ENCODE measurements at regions not wholly inside any gene's neighbourhood (a gene's known extent, or its start where the extent isn't known, plus 50 kb on each side); places are given as distances from the start of the nearest gene placed in this dataset.

DNA sequence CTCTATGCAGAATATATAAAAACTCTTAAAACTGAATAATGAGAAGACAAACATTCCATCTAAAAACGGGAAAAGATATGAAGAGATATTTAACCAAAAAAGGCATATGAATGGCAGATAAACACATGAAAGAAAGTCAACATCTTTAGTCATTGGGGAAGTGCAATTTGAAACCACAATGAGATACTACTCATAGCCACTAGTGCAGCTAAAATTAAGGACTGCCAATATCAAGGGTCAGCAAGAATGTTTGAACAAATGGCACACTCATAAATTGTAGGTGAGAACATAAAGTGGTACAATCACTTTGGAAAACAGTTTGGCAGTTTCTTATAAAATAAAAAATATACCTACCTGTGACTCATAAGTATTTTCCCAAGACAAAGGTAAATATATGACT is 534.9 kb upstream of the DIPK2B start:
- Histone ChIP-seq H3K36me3 (no peaks in the 10 kb centered on the region), H3K4me3 (no peak overlapping the region), H3K27ac (no peak overlapping the region), H3K4me1 (no peaks in the 10 kb centered on the region), H3K27me3 (no peaks in the 10 kb centered on the region), H3K9me3 (no peaks in the 10 kb centered on the region)
- 36 to 60% methylated on average over 1 of the region's 1 CpG for WGBS, 2 donors (ENCODE audit: low coverage in 1 of 2)
- no peak for ATAC-seq
- TF ChIP-seq POLR2AphosphoS5 (IDR thresholded peaks at IDR 0.05) (no peak), EP300 (IDR thresholded peaks at IDR 0.05) (no peak), POLR2A (IDR thresholded peaks at IDR 0.05) (no peak)
- TF ChIP-seq, protein P1, sequence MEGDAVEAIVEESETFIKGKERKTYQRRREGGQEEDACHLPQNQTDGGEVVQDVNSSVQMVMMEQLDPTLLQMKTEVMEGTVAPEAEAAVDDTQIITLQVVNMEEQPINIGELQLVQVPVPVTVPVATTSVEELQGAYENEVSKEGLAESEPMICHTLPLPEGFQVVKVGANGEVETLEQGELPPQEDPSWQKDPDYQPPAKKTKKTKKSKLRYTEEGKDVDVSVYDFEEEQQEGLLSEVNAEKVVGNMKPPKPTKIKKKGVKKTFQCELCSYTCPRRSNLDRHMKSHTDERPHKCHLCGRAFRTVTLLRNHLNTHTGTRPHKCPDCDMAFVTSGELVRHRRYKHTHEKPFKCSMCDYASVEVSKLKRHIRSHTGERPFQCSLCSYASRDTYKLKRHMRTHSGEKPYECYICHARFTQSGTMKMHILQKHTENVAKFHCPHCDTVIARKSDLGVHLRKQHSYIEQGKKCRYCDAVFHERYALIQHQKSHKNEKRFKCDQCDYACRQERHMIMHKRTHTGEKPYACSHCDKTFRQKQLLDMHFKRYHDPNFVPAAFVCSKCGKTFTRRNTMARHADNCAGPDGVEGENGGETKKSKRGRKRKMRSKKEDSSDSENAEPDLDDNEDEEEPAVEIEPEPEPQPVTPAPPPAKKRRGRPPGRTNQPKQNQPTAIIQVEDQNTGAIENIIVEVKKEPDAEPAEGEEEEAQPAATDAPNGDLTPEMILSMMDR (IDR thresholded peaks at IDR 0.05), result no peak

- H3K9me3 ChIP-seq, result no peaks in the 10 kb centered on the region
- ATAC-seq, result no peak
- H3K27ac ChIP-seq, result no peak overlapping the region
- no peaks in the 10 kb centered on the region for H3K36me3 ChIP-seq
- no peaks in the 10 kb centered on the region for H3K27me3 ChIP-seq
- H3K4me3 ChIP-seq, result no peak overlapping the region
- no peaks in the 10 kb centered on the region for H3K4me1 ChIP-seq
- WGBS, 2 donors (ENCODE audit: low coverage in 1 of 2), result 80 to 94% methylated on average over 3 to 7 of the region's 10 CpGs
- TF ChIP-seq POLR2AphosphoS5 (IDR thresholded peaks at IDR 0.05) (no peak), EP300 (IDR thresholded peaks at IDR 0.05) (no peak), POLR2A (IDR thresholded peaks at IDR 0.05) (no peak)
- TF ChIP-seq, protein P1 (IDR thresholded peaks at IDR 0.05), result no peak
Measured at GRCh38 chrX:45731448-45731847, 530.8 kb upstream of the DIPK2B start.

GRCh38 chrX:45727761-45728160 is 527.1 kb upstream of the DIPK2B start:
- no peak for ATAC-seq

GRCh38 chrX:45722471-45722870 is 521.8 kb upstream of the DIPK2B start:
- no peaks in the 10 kb centered on the region for H3K9me3 ChIP-seq
- 43 to 58% methylated on average over 2 to 3 of the region's 3 CpGs for WGBS, 2 donors (ENCODE audit: low coverage in 1 of 2)
- H3K27me3 ChIP-seq, result no peaks in the 10 kb centered on the region
- no peaks in the 10 kb centered on the region for H3K4me1 ChIP-seq
- TF ChIP-seq EP300 (IDR thresholded peaks at IDR 0.05) (no peak), POLR2A (IDR thresholded peaks at IDR 0.05) (no peak), POLR2AphosphoS5 (IDR thresholded peaks at IDR 0.05) (no peak)
- TF ChIP-seq, protein P1 (IDR thresholded peaks at IDR 0.05), result no peak
- no peaks in the 10 kb centered on the region for H3K36me3 ChIP-seq
- no peak overlapping the region for H3K27ac ChIP-seq
- ATAC-seq, result no peak
- H3K4me3 ChIP-seq, result no peak overlapping the region

More at GRCh38 chrX:45727761-45728160, 527.1 kb upstream of the DIPK2B start:
- WGBS, 2 donors (ENCODE audit: low coverage in 1 of 2), result 69 to 79% methylated on average over 1 of the region's 1 CpG
- no peak overlapping the region for H3K27ac ChIP-seq
- H3K9me3 ChIP-seq, result no peaks in the 10 kb centered on the region
- TF ChIP-seq POLR2A (IDR thresholded peaks at IDR 0.05), result no peak
- TF ChIP-seq EP300 (IDR thresholded peaks at IDR 0.05), result no peak
- TF ChIP-seq, protein P1 (IDR thresholded peaks at IDR 0.05), result no peak
- no peak for TF ChIP-seq POLR2AphosphoS5 (IDR thresholded peaks at IDR 0.05)
- H3K27me3 ChIP-seq, result no peaks in the 10 kb centered on the region
- no peak overlapping the region for H3K4me3 ChIP-seq
- H3K4me1 ChIP-seq, result no peaks in the 10 kb centered on the region
- H3K36me3 ChIP-seq, result no peaks in the 10 kb centered on the region

DNA sequence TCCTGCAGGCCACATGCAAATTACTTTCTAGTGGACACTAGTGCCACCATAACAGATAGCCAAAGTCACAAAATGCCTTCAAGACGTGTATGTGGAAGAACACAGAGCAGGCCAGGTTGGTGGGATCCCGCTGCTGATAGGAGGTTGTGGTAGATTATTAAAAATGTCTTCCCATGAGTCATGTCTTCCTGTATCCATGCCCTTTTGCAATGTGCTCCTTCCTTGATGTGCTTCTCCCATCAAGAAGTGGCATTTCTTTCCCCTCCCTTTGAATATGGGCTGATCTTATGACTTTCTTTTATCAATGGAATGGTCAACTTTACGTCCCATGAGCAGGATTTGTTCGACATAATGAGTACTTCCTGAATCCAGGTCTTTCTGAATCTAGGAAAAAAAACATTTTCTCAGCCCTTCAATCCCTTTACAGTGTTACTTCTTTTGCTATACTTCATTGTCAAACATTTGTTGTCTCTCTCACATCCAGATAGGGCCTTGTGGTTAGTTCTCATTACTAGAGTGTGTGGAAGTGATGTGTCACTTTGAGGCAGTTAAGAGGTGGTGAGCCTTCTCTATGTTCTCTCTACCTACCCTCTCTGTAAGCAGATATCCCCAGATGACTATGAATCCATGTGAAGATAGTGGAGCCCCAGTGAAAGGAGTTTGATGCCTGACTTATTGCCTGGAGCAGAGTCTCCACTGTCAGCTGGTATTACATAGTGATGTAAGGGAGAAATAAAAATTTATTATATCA is 519.2 kb upstream of the DIPK2B start:
- no peak overlapping the region for H3K27ac ChIP-seq
- H3K4me1 ChIP-seq, result no peaks in the 10 kb centered on the region
- WGBS, 2 donors (ENCODE audit: low coverage in 1 of 2), result 78 to 91% methylated on average over 2 to 4 of the region's 4 CpGs
- H3K27me3 ChIP-seq, result no peaks in the 10 kb centered on the region
- H3K36me3 ChIP-seq, result no peaks in the 10 kb centered on the region
- no peak overlapping the region for H3K4me3 ChIP-seq
- TF ChIP-seq, protein P1 (IDR thresholded peaks at IDR 0.05), result no peak
- TF ChIP-seq POLR2A (IDR thresholded peaks at IDR 0.05) (no peak), EP300 (IDR thresholded peaks at IDR 0.05) (no peak), POLR2AphosphoS5 (IDR thresholded peaks at IDR 0.05) (no peak)
- ATAC-seq, result no peak
- H3K9me3 ChIP-seq, result no peaks in the 10 kb centered on the region
